ENCODE measurements at regions not wholly inside any gene's neighbourhood (a gene's known extent, or its start where the extent isn't known, plus 50 kb on each side); places are given as distances from the start of the nearest gene placed in this dataset.

DNA sequence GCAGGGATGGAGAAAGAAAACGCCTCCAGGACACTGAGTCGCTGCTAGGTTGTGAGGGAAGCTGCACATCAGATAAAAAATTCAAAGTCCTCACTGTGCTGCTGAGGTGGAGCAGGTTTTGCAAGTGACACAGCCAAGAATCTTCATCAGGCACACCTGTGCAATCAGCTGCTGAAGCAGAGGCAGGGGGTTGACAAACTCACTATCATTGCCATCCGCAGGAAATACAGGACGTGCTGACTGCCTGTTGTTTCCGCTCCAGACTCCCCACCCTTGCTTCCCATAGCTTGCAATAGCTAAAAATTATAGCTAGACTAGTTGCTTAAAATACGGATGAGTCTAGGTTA lies 147.8 kb upstream of the FHL2 start:
- TF ChIP-seq POLR2AphosphoS5 (IDR thresholded peaks at IDR 0.05) = no peak
- no peak for TF ChIP-seq POLR2A (IDR thresholded peaks at IDR 0.05; ENCODE audit: low read depth)

All from esophagus muscularis mucosa (tissue), 2 donors.